Mesenchymal stem cell (in vitro differentiated cells and primary cell): ENCODE measurements at regions not wholly inside any gene's neighbourhood (a gene's known extent, or its start where the extent isn't known, plus 50 kb on each side); places are given as distances from the start of the nearest gene placed in this dataset.
"Not testable (repeated sequence)": the region's sequence is repeated elsewhere in the genome, so short reads cannot be mapped to it uniquely, and the experiment has no call there.

Source experiments
- DNase-seq: peaks from one replicate; pipeline ENCODE4 v3.0.0-alpha.2; 2013
- H2AFZ ChIP-seq: one replicate; pipeline ENCODE4 v1.6.1; 2013; ENCODE audit warnings: low read depth, mild to moderate bottlenecking, control low read depth, inconsistent platforms, low read length, moderate library complexity
- H2AK5ac ChIP-seq: 2 replicates; pipeline ENCODE4 v1.6.1; 2013; ENCODE audit warnings: low read length, moderate library complexity, mild to moderate bottlenecking, inconsistent platforms; ENCODE audit not compliant: severe bottlenecking
- H2BK120ac ChIP-seq: one replicate; pipeline ENCODE4 v1.6.1; 2013; ENCODE audit warnings: low read depth, mild to moderate bottlenecking, inconsistent platforms, low read length, moderate library complexity
- H2BK12ac ChIP-seq, 2 experiments: one replicate each; pipeline ENCODE4 v1.6.1; 2013; ENCODE audit warnings: inconsistent platforms in 2 of 2, low read length in 2 of 2, mild to moderate bottlenecking in 2 of 2, moderate library complexity in 2 of 2, control low read depth in 1 of 2
- H2BK15ac ChIP-seq: one replicate; pipeline ENCODE4 v1.6.1; 2013; ENCODE audit warnings: mild to moderate bottlenecking, low read depth, inconsistent platforms; ENCODE audit not compliant: poor library complexity, severe bottlenecking
- H2BK5ac ChIP-seq: 2 replicates; pipeline ENCODE4 v1.6.1; 2013; ENCODE audit warnings: low read depth, mild to moderate bottlenecking, low read length, control low read depth, inconsistent platforms; ENCODE audit not compliant: poor library complexity, severe bottlenecking
- H3K14ac ChIP-seq, 2 experiments: one replicate each; pipeline ENCODE4 v1.6.1; 2013; ENCODE audit warnings: inconsistent platforms in 2 of 2, low read length in 2 of 2, control low read depth in 1 of 2, mild to moderate bottlenecking in 1 of 2, moderate library complexity in 1 of 2
- H3K18ac ChIP-seq, 2 experiments: one replicate each; pipeline ENCODE4 v1.6.1; 2013; ENCODE audit warnings: inconsistent platforms in 2 of 2, low read length in 2 of 2, control low read depth in 1 of 2, low read depth in 1 of 2, mild to moderate bottlenecking in 1 of 2
- H3K23ac ChIP-seq, 2 experiments: one replicate each; pipeline ENCODE4 v1.6.1; 2013; ENCODE audit warnings: inconsistent platforms in 2 of 2, low read length in 2 of 2, mild to moderate bottlenecking in 2 of 2, moderate library complexity in 2 of 2, control low read depth in 1 of 2
- H3K27ac ChIP-seq: 2 replicates; pipeline ENCODE4 v1.5.1; 2013; ENCODE audit warnings: mild to moderate bottlenecking, moderate library complexity, low read length, control low read depth, inconsistent platforms; ENCODE audit not compliant: poor library complexity, severe bottlenecking
- H3K27me3 ChIP-seq, 2 experiments: 2 replicates each; pipeline versions ENCODE4 v1.6.1 to v1.7.0; 2013; ENCODE audit warnings: low read length in 2 of 2, mild to moderate bottlenecking in 2 of 2, moderate library complexity in 2 of 2, control low read depth in 1 of 2, inconsistent platforms in 1 of 2; ENCODE audit not compliant: control insufficient read depth in 1 of 2, insufficient read depth in 1 of 2
- H3K36me3 ChIP-seq, 2 experiments: 2 replicates each; pipeline versions ENCODE4 v1.6.1 to v1.7.0; 2013; ENCODE audit warnings: low read length in 2 of 2, control low read depth in 1 of 2, inconsistent platforms in 1 of 2, low read depth in 1 of 2, mild to moderate bottlenecking in 1 of 2; ENCODE audit not compliant: insufficient read depth in 2 of 2, control insufficient read depth in 1 of 2
- H3K4ac ChIP-seq, 2 experiments: one replicate each; pipeline ENCODE4 v1.6.1; 2013; ENCODE audit warnings: inconsistent platforms in 2 of 2, low read length in 2 of 2, mild to moderate bottlenecking in 2 of 2, moderate library complexity in 2 of 2, control low read depth in 1 of 2, low read depth in 1 of 2
- H3K4me1 ChIP-seq: 2 replicates; pipeline ENCODE4 v1.6.1; 2013; ENCODE audit warnings: low read depth, low read length, control low read depth; ENCODE audit not compliant: control insufficient read depth, insufficient read depth
- H3K4me2 ChIP-seq: 2 replicates; pipeline ENCODE4 v1.6.1; 2013; ENCODE audit warnings: low read length, mild to moderate bottlenecking, inconsistent platforms; ENCODE audit not compliant: poor library complexity, severe bottlenecking
- H3K4me3 ChIP-seq, 2 experiments: 2 replicates each; pipeline versions ENCODE4 v1.5.1 to v1.7.0; 2013; ENCODE audit warnings: low read length in 2 of 2, mild to moderate bottlenecking in 2 of 2, control low read depth in 1 of 2, low read depth in 1 of 2; ENCODE audit not compliant: insufficient read depth in 1 of 2
- H3K79me1 ChIP-seq: replicated peaks from 2 replicates; pipeline ENCODE4 v1.6.1; 2013; ENCODE audit warnings: mild to moderate bottlenecking, control low read depth, low read length, inconsistent platforms; ENCODE audit not compliant: poor library complexity, severe bottlenecking
- H3K9ac ChIP-seq: 2 replicates; pipeline ENCODE4 v1.7.0; 2013; ENCODE audit warnings: mild to moderate bottlenecking, low read length, moderate library complexity
- H3K9me3 ChIP-seq: 2 replicates; pipeline ENCODE4 v1.7.0; 2013; ENCODE audit warnings: mild to moderate bottlenecking, low read length; ENCODE audit not compliant: control insufficient read depth
- H4K8ac ChIP-seq: one replicate; pipeline ENCODE4 v1.6.1; 2013; ENCODE audit warnings: inconsistent platforms, mild to moderate bottlenecking, low read length, moderate library complexity
- H4K91ac ChIP-seq: one replicate; pipeline ENCODE4 v1.6.1; 2013; ENCODE audit warnings: mild to moderate bottlenecking, low read length, inconsistent platforms
- WGBS: methylation state at CpG from one replicate; pipeline ENCODE4 v1.1.7; 2013; ENCODE audit warnings: mixed read lengths; 5-methylcytosine and 5-hydroxymethylcytosine counted together

DNA sequence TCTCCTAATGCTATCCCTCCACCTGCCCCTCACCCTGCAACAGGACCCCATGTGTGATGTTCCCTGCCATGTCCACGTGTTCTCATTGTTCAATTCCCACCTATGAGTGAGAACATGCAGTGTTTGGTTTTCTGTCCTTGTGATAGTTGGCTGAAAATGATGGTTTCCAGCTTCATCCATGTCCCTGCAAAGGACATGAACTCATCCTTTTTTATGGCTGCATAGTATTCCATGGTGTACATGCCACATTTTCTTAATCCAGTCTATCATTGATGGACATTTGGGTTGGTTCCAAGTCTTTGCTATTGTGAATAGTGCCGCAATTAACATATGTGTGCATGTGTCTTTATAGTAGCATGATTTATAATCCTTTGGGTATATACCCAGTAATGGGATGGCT, 62.3 kb upstream of the EDEM3 start:
- not testable (repeated sequence) for DNase-seq, H2BK12ac ChIP-seq, H3K27ac ChIP-seq, H3K9ac ChIP-seq, H4K8ac ChIP-seq, H2BK120ac ChIP-seq, H2AK5ac ChIP-seq, H2BK15ac ChIP-seq, H3K27me3 ChIP-seq, H3K4me1 ChIP-seq, H3K14ac ChIP-seq, H3K4me3 ChIP-seq, H3K4me2 ChIP-seq, H3K79me1 ChIP-seq, H2BK5ac ChIP-seq, H3K18ac ChIP-seq, H3K4ac ChIP-seq, H3K23ac ChIP-seq, H4K91ac ChIP-seq, H2AFZ ChIP-seq
- Histone ChIP-seq H3K9me3 (peaks cover 12% of the 10 kb centered on the region), H3K36me3 (peaks cover 0 to 91% of the 10 kb centered on the region in 2 experiments)
- WGBS: 100% methylated on average over 1 of the region's 2 CpGs

- H2BK15ac ChIP-seq: no peak overlapping the region
- peaks cover 0 to 78% of the 10 kb centered on the region in 2 experiments for H3K36me3 ChIP-seq
- no peak overlapping the region for H2BK12ac ChIP-seq
- H2AK5ac ChIP-seq: no peak overlapping the region
- H3K23ac ChIP-seq: no peak overlapping the region
- no peak overlapping the region for H3K4me2 ChIP-seq
- no peak overlapping the region for H2AFZ ChIP-seq
- no peak overlapping the region for H3K9ac ChIP-seq
- no peaks in the 10 kb centered on the region for H3K27me3 ChIP-seq
- no peak overlapping the region for H4K8ac ChIP-seq
- no peak overlapping the region for H3K18ac ChIP-seq
- no peak overlapping the region for H4K91ac ChIP-seq
- no peaks in the 10 kb centered on the region for H3K4me1 ChIP-seq
- H3K4ac ChIP-seq: no peak overlapping the region
- no peak overlapping the region for H3K14ac ChIP-seq
- peaks cover 12% of the 10 kb centered on the region for H3K9me3 ChIP-seq
- DNase-seq: no peak
- no peaks in the 10 kb centered on the region for H3K79me1 ChIP-seq
- no peak overlapping the region for H3K27ac ChIP-seq
- 98% methylated on average over 2 of the region's 2 CpGs for WGBS
- no peak overlapping the region for H3K4me3 ChIP-seq
- no peak overlapping the region for H2BK5ac ChIP-seq
- H2BK120ac ChIP-seq: no peak overlapping the region
Observed at GRCh38 chr1:184813528-184814089, 59.0 kb upstream of the EDEM3 start.

GRCh38 chr1:184811439-184812111, 56.9 kb upstream of the EDEM3 start:
- Histone ChIP-seq H2BK15ac (no peak overlapping the region), H3K36me3 (peaks cover 0 to 80% of the 10 kb centered on the region in 2 experiments), H3K9me3 (peaks cover 12% of the 10 kb centered on the region), H4K8ac (no peak overlapping the region), H2AK5ac (no peak overlapping the region), H2BK5ac (no peak overlapping the region), H3K14ac (no peak overlapping the region), H3K27ac (no peak overlapping the region), H3K4me2 (no peak overlapping the region), H3K9ac (peak overlapping the region; percentile 76), H3K27me3 (no peaks in the 10 kb centered on the region), H3K18ac (no peak overlapping the region), H3K4ac (no peak overlapping the region), H3K79me1 (no peaks in the 10 kb centered on the region), H3K23ac (no peak overlapping the region), H2BK120ac (no peak overlapping the region), H3K4me1 (no peaks in the 10 kb centered on the region), H2AFZ (no peak overlapping the region), H4K91ac (no peak overlapping the region), H3K4me3 (no peak overlapping the region), H2BK12ac (no peak overlapping the region)
- 96% methylated on average over 18 of the region's 19 CpGs for WGBS
- DNase-seq: no peak

GRCh38 chr1:184810735-184811343, 56.2 kb upstream of the EDEM3 start:
- no peaks in the 10 kb centered on the region for H3K27me3 ChIP-seq
- no peak for DNase-seq
- H2BK5ac ChIP-seq: no peak overlapping the region
- H3K4ac ChIP-seq: no peak overlapping the region
- no peak overlapping the region for H2BK120ac ChIP-seq
- H3K4me2 ChIP-seq: no peak overlapping the region
- 90% methylated on average over 11 of the region's 11 CpGs for WGBS
- H3K4me1 ChIP-seq: peaks cover 2% of the 10 kb centered on the region
- peak overlapping the region; percentile 76 for H3K9ac ChIP-seq
- no peak overlapping the region for H3K18ac ChIP-seq
- no peak overlapping the region for H3K14ac ChIP-seq
- H2BK15ac ChIP-seq: no peak overlapping the region
- no peak overlapping the region for H3K4me3 ChIP-seq
- peaks cover 0 to 80% of the 10 kb centered on the region in 2 experiments for H3K36me3 ChIP-seq
- H4K91ac ChIP-seq: no peak overlapping the region
- no peak overlapping the region for H2BK12ac ChIP-seq
- no peak overlapping the region for H2AK5ac ChIP-seq
- H3K9me3 ChIP-seq: peaks cover 12% of the 10 kb centered on the region
- H3K23ac ChIP-seq: no peak overlapping the region
- H2AFZ ChIP-seq: no peak overlapping the region
- no peak overlapping the region for H4K8ac ChIP-seq
- H3K27ac ChIP-seq: no peak overlapping the region
- no peaks in the 10 kb centered on the region for H3K79me1 ChIP-seq
